ENCODE measurements at regions not wholly inside any gene's neighbourhood (a gene's known extent, or its start where the extent isn't known, plus 50 kb on each side); places are given as distances from the start of the nearest gene placed in this dataset.

DNA sequence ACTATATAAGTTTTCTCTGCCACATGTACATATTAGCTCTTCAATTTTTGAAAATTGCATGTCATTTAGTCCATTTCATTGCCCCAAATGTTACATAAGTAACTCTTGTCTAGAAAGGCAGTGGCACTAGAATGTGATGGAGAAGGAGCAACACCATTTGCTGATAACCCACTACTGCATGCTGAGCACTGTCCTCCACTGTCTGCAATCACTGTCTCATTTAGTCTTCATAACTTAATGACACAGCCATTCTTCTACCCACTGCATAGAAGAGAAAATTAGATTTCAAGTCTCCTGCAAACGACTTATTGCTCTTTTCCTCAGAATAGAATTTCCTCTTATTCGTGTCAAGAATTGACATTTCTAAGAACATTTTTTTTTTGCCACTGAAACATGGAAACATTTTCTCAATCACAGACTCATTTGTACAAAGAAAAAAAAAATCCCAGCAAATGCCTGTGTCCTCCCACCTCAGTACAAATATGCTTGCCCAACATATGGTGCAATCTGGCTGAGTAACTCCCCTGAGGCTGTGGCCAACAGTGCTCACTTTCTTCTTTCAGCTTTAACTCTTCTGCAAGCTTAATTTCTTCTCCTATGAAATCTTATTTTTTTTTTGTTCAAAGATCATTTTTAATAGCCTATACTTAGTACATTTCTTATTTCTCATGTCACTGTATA, 768.6 kb upstream of the HS6ST1 start:
- DNase-seq, result no peak

DNA sequence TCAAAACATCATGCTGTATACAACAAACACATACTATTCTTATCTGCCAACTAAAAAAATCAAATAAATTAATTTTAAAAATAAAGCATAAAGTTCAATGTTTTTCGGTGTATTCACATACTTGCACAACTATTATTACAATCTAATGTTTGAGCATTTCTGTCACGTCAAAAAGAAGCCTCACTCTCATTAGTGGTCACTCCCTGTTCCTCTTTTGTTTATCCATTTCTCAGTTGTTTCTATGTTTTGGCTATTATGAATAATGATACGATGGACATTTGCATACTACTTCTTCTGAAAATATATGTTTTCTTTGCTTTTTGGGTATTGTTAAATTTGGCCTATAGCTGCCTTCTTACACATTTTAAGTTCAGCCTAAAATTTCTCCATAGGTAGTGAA, 773.0 kb upstream of the HS6ST1 start:
- no peak for DNase-seq

DNA sequence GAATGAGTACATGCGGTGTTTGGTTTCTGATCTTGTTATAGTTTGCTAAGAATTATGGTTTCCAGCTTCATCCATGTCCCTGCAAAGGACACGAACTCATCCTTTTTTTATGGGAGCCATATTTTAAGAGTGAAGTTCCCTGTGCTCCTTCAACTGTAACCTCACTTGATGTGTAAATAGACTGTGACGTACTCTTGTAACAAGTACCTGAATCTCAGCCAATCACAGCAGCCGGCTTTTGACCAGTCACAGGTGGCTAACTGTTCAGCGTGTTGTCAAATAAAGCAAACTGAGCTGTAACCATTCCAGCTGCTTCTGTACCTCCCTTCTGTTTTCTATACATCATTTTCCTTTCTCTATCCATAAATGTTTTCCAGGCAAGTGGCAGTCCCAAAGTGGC, 774.3 kb upstream of the HS6ST1 start:
- no peak for DNase-seq

DNA sequence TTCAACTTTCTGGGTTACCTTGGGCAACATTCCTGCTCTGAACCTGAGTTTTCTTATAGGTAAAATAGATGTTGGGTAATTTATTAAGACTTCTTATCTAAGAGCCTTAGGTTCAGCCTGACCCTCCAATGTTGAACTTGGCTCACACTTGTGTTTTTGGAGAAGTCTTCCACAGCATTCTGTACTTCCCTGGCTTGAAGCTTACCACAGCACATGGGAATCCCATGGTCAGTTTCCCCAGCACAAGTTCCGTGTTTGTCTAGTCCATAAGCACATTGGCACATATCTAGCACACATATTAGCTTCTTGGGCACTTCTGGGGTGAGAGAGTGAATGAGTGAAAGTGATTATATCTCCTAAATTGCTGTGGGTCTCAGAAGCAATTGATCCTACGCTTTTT, 782.5 kb upstream of the HS6ST1 start:
- no peak for DNase-seq

DNA sequence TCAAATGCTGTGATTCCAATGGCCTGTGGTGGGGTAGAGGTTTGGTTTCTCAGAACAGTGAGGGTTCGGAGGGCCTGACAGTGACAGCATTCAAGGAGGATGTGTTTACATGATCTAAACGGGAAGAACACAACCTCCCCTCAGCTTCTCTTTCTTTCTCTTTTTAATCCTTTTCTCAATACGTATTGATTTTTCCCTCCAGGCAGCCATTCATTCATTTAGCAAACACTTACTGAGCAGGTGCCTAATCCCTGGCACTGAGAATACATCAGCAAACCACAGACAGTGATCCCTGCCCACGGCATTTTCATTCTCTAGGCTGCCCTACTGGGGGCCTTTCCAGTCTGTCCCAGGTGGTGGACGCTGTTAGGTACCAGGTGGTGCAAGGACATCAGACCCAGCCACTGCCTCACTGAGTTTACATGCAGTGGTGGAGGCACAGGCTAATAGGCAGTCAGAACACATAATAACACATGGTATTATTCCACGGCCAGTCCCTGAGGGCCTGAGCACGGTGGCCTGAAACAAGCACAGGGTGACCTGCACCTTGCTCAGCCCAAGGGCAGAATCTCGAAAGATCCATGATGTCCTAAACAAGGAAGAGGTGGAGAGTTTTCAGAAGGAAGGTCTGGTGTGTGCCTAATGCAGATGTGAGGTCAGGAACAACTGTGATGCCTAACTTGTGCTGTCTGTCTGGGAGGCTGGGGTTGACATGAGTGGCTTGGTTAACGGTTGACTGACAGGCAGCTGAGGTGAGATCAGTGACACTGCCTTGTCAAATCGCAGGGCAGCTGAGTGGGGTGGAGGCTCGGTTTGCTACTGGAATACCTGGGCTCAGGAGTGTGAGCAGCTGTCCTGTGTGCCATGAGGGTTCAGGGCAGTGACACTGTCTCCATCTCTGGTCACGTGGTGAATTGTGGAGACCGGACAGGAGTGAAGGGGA, 785.5 kb upstream of the HS6ST1 start:
- DNase-seq, result no peak

DNA sequence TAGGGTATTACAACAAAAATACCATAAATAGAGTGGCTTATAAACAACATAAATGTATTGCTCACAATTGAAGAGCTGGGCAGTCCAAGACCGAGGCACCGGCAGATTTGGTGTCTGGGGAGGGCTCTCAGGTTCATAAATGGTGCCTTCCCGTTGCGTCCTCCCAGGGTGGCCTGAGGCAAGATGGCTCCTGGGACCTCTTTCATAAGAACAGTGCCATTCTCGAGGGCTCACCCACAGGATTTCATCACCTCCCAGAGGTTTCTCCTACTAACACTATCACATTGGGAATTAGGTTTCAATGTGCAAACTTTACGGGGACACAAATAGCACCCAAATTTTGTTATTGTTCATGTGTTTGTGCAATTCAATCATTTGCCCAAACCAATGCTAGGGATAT, 793.5 kb upstream of the HS6ST1 start:
- no peak for DNase-seq

DNA sequence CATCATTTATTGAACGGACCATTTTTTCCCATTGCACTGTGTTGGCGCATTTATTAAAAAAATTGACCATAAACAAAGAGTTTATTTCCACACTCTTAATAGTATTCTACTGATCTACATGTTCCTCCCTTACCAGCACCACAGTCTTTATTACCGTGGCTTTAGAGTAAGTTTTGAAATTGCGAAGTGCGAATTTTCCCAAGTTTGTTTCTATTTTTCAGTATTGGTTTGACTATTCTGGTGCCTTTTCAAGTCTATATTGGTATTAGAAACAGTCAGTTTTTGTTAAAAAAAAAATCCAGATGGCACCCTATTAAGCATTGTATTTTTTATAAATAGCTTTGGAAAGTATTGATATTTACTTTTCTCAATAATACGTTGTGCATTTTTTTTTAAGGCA, 795.1 kb upstream of the HS6ST1 start:
- no peak for DNase-seq

DNA sequence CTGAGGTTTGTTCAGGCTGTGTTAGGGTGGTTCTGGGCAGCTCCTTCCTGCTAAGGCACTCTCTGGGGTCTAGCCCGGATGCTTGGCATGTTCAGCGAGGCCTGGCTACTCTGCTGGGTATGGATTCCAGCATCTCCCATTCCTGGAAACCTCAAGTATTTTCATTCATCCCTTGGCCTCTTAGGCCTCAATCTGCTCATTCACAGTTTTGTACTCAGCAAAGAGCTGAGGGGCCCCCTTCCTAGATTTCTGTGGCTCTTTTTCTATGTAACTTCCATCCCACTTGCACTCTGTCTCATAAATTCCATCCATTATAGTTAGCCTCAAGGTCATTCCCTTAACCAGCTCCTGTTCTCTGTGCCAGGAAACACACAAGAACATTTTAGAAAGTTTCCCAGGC, 798.8 kb upstream of the HS6ST1 start:
- DNase-seq, result peak in 2 of 14 donors; percentile 3 to 21

DNA sequence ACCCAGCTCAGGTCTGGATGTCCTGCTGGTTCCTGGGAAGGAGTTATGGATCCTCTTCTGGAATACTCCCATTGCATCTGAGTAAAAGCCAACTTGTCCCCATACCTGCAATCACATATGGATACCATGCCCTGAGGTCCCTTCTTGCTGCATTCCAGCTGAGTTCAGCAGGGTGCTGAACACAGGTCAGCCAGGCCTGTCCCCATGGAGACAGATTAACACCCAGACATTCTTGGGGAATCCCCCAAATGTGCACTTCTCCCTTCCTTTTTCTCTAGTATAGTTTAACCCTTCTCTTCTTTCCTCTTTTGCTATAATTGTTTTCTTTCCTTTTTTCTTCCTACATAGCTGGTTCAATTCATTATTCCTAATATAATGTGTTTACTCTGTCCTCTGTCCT, 799.6 kb upstream of the HS6ST1 start:
- DNase-seq, result no peak

DNA sequence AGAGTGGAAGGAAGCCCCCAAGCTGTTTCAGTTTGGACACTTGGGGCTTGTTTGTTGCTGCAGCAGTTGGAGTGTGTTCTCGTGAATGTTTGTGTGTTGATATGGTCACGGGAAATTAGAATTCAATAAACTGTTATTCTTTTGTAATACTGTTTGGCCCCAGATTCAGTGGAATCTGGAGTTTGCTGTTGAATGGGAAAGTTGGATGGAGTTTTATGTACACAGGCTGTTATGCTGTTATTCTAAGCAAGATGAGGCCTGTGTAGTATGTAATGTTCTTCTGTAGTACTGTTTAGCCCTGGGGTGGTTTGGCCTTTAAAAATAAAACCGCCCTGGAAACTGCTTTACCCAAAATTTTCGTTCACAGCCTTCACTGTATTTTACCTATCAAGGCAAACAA, 810.4 kb upstream of the HS6ST1 start:
- no peak for DNase-seq

DNA sequence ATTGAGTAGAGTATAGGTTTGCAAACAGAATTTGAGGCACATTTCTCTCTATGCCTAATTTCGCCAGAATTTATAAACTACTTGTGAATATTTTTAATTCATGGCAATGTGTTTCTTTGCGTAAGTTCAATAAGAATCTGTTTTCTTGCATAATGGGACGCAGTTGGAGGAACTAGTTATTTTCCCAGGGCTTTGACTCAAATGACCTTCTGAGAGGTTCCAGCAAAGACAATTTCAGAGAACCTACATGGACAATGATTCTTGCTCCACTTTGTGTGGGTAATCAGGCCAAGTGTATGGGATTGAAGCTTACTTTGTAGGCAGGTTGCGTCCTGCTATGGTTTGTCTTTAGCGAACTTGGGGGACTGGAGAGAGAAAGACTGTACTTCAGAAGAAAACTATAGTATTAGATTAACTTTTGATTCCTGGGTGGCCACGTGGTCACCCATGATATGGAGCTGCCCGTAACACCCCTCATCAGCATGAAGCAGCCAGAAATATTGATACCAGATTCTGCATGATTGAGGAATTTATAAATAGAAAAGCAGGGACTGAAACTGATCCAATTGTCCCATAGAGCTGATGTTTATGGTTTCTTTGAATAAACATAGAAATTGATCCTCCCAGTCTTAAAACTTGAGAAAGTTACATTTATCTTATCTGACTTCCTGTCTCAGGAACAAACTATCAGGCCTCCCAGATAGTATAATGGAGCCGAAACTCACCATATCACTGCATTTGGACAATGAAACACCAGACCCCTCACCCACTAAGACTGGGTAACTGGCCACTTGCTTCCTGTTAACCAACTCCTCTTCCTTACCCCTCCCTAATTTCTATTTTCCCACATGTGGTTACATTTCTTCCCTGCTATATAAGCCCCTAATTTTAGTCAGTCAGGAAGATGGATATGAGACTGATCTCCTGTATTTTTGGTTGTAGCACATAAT, 815.3 kb upstream of the HS6ST1 start:
- no peak for DNase-seq

DNA sequence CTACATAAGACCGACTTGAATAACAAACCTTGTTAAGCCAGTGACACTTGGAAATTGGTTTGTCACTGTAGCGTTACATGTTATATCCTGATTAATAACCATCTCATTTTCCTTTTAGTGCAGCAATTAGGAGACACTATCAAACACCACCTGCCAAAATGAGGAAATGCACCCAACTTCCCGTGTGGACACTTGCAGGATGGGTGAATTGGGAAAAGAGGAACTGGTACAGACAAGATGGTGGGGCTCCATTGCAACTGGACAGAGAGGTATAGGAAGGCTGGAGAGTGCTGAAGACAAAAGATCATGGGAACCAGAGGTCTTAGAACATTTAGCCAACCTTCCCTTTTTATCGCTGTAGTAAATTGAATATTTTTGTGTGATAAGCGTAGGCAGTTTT, 816.3 kb upstream of the HS6ST1 start:
- DNase-seq, result no peak

DNA sequence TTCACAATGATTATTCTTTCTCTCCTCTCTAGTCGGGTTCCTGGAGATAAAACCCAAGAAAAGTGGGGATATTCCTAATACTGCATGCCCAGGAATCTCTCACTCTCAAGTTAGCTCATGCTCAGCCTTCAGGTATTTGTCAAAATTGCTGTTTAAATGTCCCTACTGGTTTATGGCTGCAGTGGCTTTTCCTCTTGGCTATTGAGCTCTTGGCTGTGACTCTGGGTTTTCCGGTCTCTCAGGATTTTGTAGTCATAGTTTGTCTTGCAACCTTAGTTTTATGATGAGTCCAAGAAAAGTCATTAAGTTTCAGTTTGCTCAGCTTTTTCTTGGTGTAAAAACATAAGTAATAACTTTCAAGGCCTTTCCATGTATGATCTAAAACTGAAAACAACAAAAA, 820.7 kb upstream of the HS6ST1 start:
- no peak for DNase-seq

DNA sequence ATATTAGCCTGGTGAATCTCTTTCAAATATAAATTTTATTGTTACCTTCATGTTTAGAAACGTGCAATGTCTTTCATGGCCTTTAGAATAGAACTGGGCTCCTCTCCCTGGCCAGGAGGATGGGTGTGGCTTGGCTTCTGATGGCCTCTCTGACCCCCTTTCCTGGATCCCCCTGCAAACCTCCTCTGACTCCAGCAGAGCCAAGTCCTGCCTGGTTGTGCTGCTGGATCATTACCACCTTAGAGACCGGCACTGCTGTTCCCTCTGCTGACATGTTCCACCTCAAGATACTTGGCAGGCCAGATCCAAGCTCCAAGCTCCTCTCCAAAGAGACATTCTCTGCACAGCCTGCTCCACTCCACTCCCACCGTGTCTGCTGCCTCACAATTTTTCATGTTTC, 823.8 kb upstream of the HS6ST1 start:
- no peak for DNase-seq

DNA sequence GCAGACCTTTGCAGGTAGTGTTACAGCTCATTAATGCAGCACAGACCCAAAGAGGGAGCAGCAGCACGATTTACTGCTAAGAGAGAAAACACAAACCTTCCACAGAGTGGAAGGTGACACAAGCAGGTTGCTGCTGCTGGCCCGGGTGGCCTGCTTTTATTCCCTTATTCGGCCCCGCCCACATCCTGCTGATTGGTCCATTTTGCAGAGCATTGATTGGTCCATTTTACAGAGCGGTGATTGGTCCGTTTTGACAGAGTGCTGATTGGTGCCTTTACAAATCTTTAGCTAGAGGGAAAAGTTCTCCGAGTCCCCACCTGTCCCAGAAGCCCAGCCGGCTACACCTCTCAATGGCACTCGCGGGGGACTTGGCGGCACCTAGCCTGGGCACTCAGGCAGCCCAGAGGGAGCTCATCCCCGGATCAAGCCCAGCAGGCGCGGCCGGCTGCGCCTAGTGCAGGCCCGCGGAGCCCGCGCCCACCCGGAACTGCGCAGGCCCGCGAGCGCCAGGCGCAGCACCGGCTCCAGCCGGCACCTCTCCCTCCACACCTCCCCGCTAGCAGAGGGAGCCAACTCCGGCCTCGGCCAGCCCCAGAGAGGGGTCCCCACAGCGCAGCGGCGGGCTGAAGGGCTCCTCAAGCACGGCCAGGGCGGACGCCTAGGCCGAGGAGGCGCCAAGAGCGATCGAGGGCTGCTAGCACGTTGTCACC, 825.6 kb upstream of the HS6ST1 start:
- DNase-seq, result no peak

DNA sequence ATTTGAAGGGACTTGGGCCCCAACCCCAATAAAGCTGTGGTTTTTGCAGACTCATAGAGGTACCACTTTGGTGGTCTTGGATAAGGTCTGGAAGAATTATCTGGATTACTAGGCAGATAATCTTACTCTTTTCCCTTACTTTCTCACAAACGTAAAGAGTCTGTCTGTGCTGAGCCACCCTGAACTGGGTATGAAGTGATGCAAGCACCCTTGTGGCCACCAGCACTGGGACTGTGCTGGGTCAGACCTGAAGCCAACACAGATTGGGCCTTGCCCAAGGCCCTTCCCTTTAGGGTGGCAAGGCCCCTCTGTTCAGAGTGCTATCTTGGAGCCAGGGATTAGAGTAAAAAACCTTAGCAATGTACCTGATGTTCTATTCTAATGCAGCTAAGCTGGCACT, 827.0 kb upstream of the RAB6C start:
- no peak for DNase-seq

DNA sequence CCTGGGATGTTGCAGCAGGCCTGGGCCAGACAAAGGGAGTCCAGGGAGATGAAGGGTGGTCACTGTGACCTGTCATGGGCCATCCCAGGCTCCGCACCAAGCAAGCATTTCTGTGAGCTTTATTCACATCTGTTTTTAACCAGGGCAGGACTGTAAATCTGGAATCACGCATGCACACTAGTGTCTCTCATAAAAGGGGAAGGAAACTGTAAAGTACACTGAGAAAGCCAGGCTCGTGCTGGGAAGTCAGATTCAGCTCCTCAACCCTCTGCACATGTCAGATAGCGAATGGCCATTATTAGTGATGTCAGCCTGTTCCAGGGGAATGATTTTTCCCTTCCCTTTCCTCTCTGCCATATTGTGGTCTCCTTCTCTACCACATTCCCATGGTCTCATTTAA, 818.6 kb upstream of the RAB6C start:
- no peak for DNase-seq

DNA sequence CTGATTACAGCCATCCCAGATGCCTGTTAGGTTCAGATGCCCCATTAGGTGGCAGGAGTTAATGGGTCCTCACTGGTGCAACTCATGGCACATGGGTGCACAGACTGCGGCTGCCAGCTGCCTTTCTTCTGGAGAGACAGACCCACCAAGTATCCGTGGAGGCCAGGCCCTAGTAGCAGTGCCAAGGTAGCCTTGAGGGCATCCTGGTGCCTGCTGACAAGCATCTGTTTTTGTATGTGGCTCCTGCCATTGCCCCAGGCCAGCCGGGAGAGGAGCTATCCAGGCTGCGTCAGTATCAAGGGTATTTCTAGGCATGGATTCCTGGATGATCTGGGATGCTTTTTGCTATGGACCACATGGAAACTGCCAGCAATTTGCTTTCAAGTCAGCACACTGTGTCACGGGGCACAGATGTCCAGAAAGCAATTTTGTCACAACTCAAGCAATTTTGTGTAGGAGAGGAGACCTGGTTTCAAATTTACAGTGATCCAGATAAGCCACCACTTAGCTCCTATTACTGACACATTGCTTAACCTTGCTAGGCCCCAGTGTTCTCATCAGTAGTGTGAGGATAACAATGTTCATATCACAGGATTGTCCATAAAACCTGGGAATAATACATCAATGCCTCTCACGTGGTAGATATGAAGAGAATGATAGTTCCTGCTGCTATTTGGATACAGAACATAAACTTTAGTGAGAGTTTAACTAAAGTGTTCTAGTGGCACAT, 815.1 kb upstream of the RAB6C start:
- no peak for DNase-seq

DNA sequence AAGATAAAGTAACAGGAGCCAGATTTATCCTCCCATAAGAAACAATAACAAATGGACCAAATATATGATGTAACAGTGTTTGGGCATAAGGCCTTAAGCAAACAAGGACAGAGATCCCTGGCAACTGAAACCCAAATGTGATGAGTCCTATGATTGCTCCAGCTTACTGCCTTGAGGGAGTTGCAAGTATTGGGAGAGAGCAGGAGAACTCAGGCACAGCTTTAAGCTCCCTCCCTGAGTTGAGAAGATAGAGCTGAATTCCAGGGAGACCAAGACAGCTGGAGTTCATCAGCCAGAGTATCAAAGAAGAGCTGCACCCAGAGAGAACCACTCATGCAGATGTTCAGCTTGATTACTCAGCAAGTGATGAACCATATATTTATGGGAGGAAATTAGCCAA, 814.5 kb upstream of the RAB6C start:
- no peak for DNase-seq

DNA sequence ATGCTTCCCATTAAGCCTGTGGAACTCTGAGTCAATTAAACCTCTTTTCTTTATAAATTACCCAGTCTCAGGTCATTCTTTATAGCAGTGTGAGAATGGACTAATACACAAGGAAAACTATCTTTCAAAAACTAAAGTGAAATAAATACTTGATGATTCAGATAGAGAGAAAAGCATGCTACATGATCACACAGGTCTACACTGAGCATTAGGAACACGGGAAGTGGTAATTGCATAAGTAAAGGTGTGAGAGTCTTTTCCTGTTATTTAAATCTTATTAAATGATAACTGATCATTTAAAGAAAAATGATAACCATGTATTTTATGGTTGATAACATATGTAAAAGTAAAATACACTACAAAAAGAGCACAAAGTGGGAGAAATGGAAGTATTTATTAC, 812.0 kb upstream of the RAB6C start:
- no peak for DNase-seq

DNA sequence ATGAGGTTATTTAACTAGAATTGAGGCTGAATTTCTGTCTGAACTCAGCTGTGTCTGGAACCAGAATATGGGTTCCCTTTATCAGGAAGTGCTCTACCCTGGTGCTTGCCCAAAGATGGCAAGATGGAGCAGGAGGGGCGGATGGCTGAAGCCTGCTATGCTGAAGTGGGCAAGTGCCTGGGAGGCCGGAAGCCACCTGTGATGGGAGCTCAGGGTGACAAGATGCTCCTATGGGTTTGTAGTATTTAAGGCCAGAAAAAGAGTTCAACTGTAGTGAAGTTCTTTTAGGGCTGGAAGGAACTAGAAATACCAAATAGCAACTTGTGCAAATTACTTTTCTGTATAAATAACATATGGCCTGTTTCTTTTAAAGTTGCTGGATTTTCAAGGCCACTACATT, 808.9 kb upstream of the RAB6C start:
- no peak for DNase-seq

DNA sequence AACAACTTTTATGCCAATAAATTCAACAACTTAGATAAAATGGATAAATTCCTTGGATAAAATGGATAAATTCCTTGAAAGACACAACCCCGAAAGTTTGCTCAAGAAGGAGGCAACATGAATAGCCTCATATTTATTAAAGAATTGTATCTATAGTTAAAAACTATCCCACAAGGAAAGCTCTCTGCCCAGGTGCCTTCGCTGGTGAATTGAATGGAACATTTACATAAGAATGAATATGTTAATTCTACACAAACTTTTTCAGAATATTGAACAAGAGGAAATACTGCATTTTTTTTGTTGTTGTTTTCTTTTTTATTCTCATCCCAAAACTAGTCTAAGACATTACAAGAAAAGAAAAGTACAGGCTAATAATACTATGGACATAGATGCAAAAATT, 805.3 kb upstream of the RAB6C start:
- no peak for DNase-seq

Data from C1 segment of cervical spinal cord (tissue), 14 donors.